DND-41 (cell line): ENCODE measurements at regions not wholly inside any gene's neighbourhood (a gene's known extent, or its start where the extent isn't known, plus 50 kb on each side); places are given as distances from the start of the nearest gene placed in this dataset.

ENCODE experiments used
- ATAC-seq: fragments of 200-7000 bp; cut with Tn5 transposase; 3 replicates; pipeline ENCODE4 v1.9.1; 2021; ENCODE audit warnings: low read depth; ENCODE audit not compliant: insufficient read depth
- DNase-seq: peaks from one replicate; pipeline ENCODE4 v3.0.0-alpha.2; 2020
- H2AFZ ChIP-seq: 2 replicates; pipeline ENCODE4 v1.6.0; 2012; ENCODE audit warnings: low read depth, low read length
- H3K27ac ChIP-seq: 2 replicates; pipeline ENCODE4 v1.5.1; 2012; ENCODE audit warnings: low read length, inconsistent platforms
- H3K27me3 ChIP-seq: fragments of 200-600 bp; sonication (generic); 2 replicates; pipeline ENCODE4 v1.6.0; 2012; ENCODE audit warnings: low read length, mild to moderate bottlenecking, inconsistent platforms; ENCODE audit not compliant: insufficient read depth, poor library complexity
- H3K36me3 ChIP-seq: 2 replicates; pipeline ENCODE4 v1.5.1; 2012; ENCODE audit warnings: low read length, inconsistent platforms; ENCODE audit not compliant: insufficient read depth
- H3K4me1 ChIP-seq: 2 replicates; pipeline ENCODE4 v1.5.1; 2012; ENCODE audit warnings: mild to moderate bottlenecking, low read length; ENCODE audit not compliant: insufficient read depth
- H3K4me2 ChIP-seq: 2 replicates; pipeline ENCODE4 v1.6.0; 2012; ENCODE audit warnings: mild to moderate bottlenecking, moderate library complexity, low read length, inconsistent platforms; ENCODE audit not compliant: insufficient read depth
- H3K4me3 ChIP-seq, 2 experiments: fragments of 200-600 bp in 1 of 2; shearing (Covaris generic) in 1 of 2; 2 replicates each; pipeline ENCODE4 v1.5.1; 2012 to 2016; ENCODE audit warnings: inconsistent platforms in 2 of 2, low read length in 2 of 2, mild to moderate bottlenecking in 2 of 2, low read depth in 1 of 2, moderate library complexity in 1 of 2
- H3K79me2 ChIP-seq: 2 replicates; pipeline ENCODE4 v1.6.0; 2012; ENCODE audit warnings: low read length, inconsistent platforms; ENCODE audit not compliant: insufficient read depth
- H3K9ac ChIP-seq: 2 replicates; pipeline ENCODE4 v1.6.0; 2012; ENCODE audit warnings: low read depth, mild to moderate bottlenecking, inconsistent platforms, low read length, moderate library complexity
- H3K9me3 ChIP-seq: 2 replicates; pipeline ENCODE4 v1.5.1; 2012; ENCODE audit warnings: low read length, moderate library complexity, mild to moderate bottlenecking, inconsistent platforms; ENCODE audit not compliant: insufficient read depth, severe bottlenecking
- H4K20me1 ChIP-seq: 2 replicates; pipeline ENCODE4 v1.6.0; 2012; ENCODE audit warnings: low read length; ENCODE audit not compliant: insufficient read depth
- CTCF ChIP-seq: IDR thresholded peaks from 2 replicates; pipeline ENCODE4 v1.5.1; 2012; ENCODE audit warnings: borderline replicate concordance, low read length, moderate library complexity, mild to moderate bottlenecking; ENCODE audit not compliant: poor library complexity, severe bottlenecking; ENCODE audit errors: extremely low read depth
- EZH2 ChIP-seq: IDR thresholded peaks from 3 replicates; pipeline ENCODE4 v1.6.1; 2012; ENCODE audit warnings: borderline replicate concordance, low read depth, mild to moderate bottlenecking, moderate library complexity, low read length, inconsistent platforms; ENCODE audit not compliant: severe bottlenecking

- H3K36me3 ChIP-seq = no peaks in the 10 kb centered on the region
- no peak overlapping the region for H2AFZ ChIP-seq
- DNase-seq = no peak
- no peak for ATAC-seq
- H3K4me3 ChIP-seq = no peak overlapping the region
- no peaks in the 10 kb centered on the region for H3K9me3 ChIP-seq
- H3K4me1 ChIP-seq = no peaks in the 10 kb centered on the region
- no peaks in the 10 kb centered on the region for H3K79me2 ChIP-seq
- H3K9ac ChIP-seq = no peak overlapping the region
- TF ChIP-seq CTCF = no peak
- no peak for TF ChIP-seq EZH2
- no peaks in the 10 kb centered on the region for H4K20me1 ChIP-seq
- no peaks in the 10 kb centered on the region for H3K27me3 ChIP-seq
- no peak overlapping the region for H3K27ac ChIP-seq
- no peak overlapping the region for H3K4me2 ChIP-seq
Measured at GRCh38 chr4:46645126-46645525, 255.2 kb upstream of the GABRA2 start.
